ENCODE measurements at regions not wholly inside any gene's neighbourhood (a gene's known extent, or its start where the extent isn't known, plus 50 kb on each side); places are given as distances from the start of the nearest gene placed in this dataset.

- no peak for FAIRE-seq
- Histone ChIP-seq H3K56ac (replicated peaks; ENCODE audit: insufficient read length, low read depth, low read length) (no peak overlapping the region), H4K91ac (replicated peaks; ENCODE audit: insufficient read length, low read length) (no peak overlapping the region), H2BK15ac (ENCODE audit: low read length) (no peak overlapping the region), H3K36me3 (ENCODE audit: control insufficient read depth in 2 of 4, insufficient read depth in 4 of 4, low read length in 3 of 4) (no peaks in the 10 kb centered on the region), H3K23me2 (ENCODE audit: low read depth, low read length) (no peaks in the 10 kb centered on the region), H3K27me3 (replicated peaks in 1 of 4; ENCODE audit: control insufficient read depth in 3 of 4, extremely low read depth in 1 of 4, insufficient read depth in 3 of 4, low read length in 3 of 4) (peaks cover 0 to 1% (median 0%) of the 10 kb centered on the region in 4 experiments; a peak in 1 of 7 replicates), H2BK12ac (ENCODE audit: low read depth, low read length) (no peak overlapping the region), H3K9ac (replicated peaks in 1 of 4; ENCODE audit: extremely low read depth in 1 of 4, low read depth in 3 of 4, low read length in 3 of 4) (no peak overlapping the region), H2BK5ac (ENCODE audit: low read depth, low read length) (no peak overlapping the region), H3K27ac (ENCODE audit: low read depth, low read length) (no peak overlapping the region), H2BK20ac (ENCODE audit: low read length) (no peak overlapping the region), H2AK5ac (ENCODE audit: low read depth, low read length) (no peak overlapping the region), H3K23ac (ENCODE audit: insufficient read length) (no peak overlapping the region), H3K9me3 (ENCODE audit: insufficient read depth in 2 of 2, low read depth in 1 of 2, low read length in 1 of 2) (no peaks in the 10 kb centered on the region), H2BK120ac (replicated peaks; ENCODE audit: low read depth, low read length) (no peak overlapping the region), H3K4me3 (ENCODE audit: extremely low read depth in 1 of 4, insufficient read depth in 2 of 4, low read depth in 3 of 4, low read length in 4 of 4) (no peak overlapping the region), H3K14ac (ENCODE audit: insufficient read length) (no peak overlapping the region), H4K20me1 (replicated peaks in 1 of 2; ENCODE audit: control insufficient read depth in 1 of 2, insufficient read depth in 2 of 2, low read length in 2 of 2) (no peaks in the 10 kb centered on the region), H3K18ac (ENCODE audit: extremely low read depth, low read length) (no peak overlapping the region), H3K4me2 (ENCODE audit: insufficient read depth in 1 of 2, low read depth in 2 of 2, low read length in 2 of 2) (no peak overlapping the region), H3K4me1 (replicated peaks in 1 of 4; ENCODE audit: control insufficient read depth in 3 of 4, insufficient read depth in 4 of 4, low read length in 3 of 4) (no peaks in the 10 kb centered on the region), H2AFZ (ENCODE audit: low read length) (no peak overlapping the region), H3K79me1 (ENCODE audit: low read depth, low read length) (no peaks in the 10 kb centered on the region), H4K5ac (ENCODE audit: insufficient read length, low read depth, low read length) (no peak overlapping the region), H3K4ac (replicated peaks; ENCODE audit: insufficient read length, low read depth, low read length) (no peak overlapping the region), H3K79me2 (ENCODE audit: control insufficient read depth in 1 of 2, insufficient read depth in 2 of 2, low read length in 2 of 2) (no peaks in the 10 kb centered on the region), H4K8ac (ENCODE audit: extremely low read depth, insufficient read depth, low read length) (no peak overlapping the region)
- no peak for DNase-seq (ENCODE audit: low read depth in 1 of 2, low spot score in 2 of 2)
- POLR2A ChIA-PET (ENCODE audit: partially characterized antibody): no interaction called here
- CTCF ChIA-PET (ENCODE audit: partially characterized antibody): no interaction called here
- TF ChIP-seq, protein P1, sequence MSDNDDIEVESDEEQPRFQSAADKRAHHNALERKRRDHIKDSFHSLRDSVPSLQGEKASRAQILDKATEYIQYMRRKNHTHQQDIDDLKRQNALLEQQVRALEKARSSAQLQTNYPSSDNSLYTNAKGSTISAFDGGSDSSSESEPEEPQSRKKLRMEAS (IDR thresholded peaks at IDR 0.05): no peak
- TF ChIP-seq TBP (IDR thresholded peaks at IDR 0.05; ENCODE audit: low read depth, low read length): no peak
- TF ChIP-seq BACH1 (IDR thresholded peaks at IDR 0.05; ENCODE audit: low read length): no peak
- no peak for TF ChIP-seq SRF (IDR thresholded peaks at IDR 0.05; ENCODE audit: low read depth, low read length)
- TF ChIP-seq SP1 (IDR thresholded peaks at IDR 0.05; ENCODE audit: low read depth, low read length): no peak
- TF ChIP-seq RNF2 (IDR thresholded peaks at IDR 0.05; ENCODE audit: borderline replicate concordance, low read depth, low read length, missing control alignments, poor library complexity, severe bottlenecking): no peak
- no peak for TF ChIP-seq POLR2AphosphoS5 (IDR thresholded peaks at IDR 0.05; ENCODE audit: low read depth, low read length)
- no peak for TF ChIP-seq RBBP5 (IDR thresholded peaks at IDR 0.05; ENCODE audit: borderline replicate concordance, low read depth, low read length)
- TF ChIP-seq BRCA1 (IDR thresholded peaks at IDR 0.05; ENCODE audit: low read depth, low read length): no peak
- TF ChIP-seq, protein P2, sequence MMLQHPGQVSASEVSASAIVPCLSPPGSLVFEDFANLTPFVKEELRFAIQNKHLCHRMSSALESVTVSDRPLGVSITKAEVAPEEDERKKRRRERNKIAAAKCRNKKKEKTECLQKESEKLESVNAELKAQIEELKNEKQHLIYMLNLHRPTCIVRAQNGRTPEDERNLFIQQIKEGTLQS (IDR thresholded peaks at IDR 0.05; ENCODE audit: insufficient read depth, low read depth, low read length): no peak
- no peak for TF ChIP-seq SAP30 (IDR thresholded peaks at IDR 0.05; ENCODE audit: insufficient read depth, insufficient replicate concordance, low read length)
- no peak for TF ChIP-seq TCF12 (IDR thresholded peaks at IDR 0.05; ENCODE audit: low read depth, low read length)
- TF ChIP-seq SUZ12 (IDR thresholded peaks at IDR 0.05; ENCODE audit: low read length): no peak
- no peak for TF ChIP-seq EZH2 (IDR thresholded peaks at IDR 0.05; ENCODE audit: low read depth, low read length, severe bottlenecking)
- no peak for TF ChIP-seq ZNF274 (IDR thresholded peaks at IDR 0.05; ENCODE audit: borderline replicate concordance, extremely low read depth, low read length)
These were observed 1950.9 kb downstream of the ARAP2 start for GRCh38 chr4:34293459-34293858.
